ENCODE measurements at regions not wholly inside any gene's neighbourhood (a gene's known extent, or its start where the extent isn't known, plus 50 kb on each side); places are given as distances from the start of the nearest gene placed in this dataset.

GRCh38 chr16:87221633-87222032 is 95.6 kb downstream of the C16orf95 start:
- no peak for DNase-seq

- no peak for DNase-seq
Observed at GRCh38 chr16:87222335-87222734, 94.9 kb downstream of the C16orf95 start.

- DNase-seq, result no peak
Observed at GRCh38 chr16:87223656-87224248, 93.4 kb downstream of the C16orf95 start.

DNA sequence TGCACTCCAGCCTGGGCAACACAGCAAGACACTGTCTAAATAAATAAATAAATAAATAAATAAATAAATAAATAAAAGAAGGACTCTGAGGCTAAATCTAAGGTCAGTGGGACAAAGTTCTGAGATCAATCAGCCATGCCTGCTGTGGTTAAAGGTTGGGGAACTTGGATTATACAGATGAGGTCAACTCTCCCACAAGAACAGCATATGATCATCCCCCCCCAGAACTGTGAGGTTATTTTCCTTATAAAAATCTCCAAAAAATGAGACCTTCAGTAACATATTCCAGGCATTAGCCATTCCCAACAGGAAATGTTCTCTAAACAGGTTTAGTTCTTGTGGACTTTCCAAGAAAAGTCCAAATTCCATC is 90.3 kb downstream of the C16orf95 start:
- no peak for DNase-seq

DNA sequence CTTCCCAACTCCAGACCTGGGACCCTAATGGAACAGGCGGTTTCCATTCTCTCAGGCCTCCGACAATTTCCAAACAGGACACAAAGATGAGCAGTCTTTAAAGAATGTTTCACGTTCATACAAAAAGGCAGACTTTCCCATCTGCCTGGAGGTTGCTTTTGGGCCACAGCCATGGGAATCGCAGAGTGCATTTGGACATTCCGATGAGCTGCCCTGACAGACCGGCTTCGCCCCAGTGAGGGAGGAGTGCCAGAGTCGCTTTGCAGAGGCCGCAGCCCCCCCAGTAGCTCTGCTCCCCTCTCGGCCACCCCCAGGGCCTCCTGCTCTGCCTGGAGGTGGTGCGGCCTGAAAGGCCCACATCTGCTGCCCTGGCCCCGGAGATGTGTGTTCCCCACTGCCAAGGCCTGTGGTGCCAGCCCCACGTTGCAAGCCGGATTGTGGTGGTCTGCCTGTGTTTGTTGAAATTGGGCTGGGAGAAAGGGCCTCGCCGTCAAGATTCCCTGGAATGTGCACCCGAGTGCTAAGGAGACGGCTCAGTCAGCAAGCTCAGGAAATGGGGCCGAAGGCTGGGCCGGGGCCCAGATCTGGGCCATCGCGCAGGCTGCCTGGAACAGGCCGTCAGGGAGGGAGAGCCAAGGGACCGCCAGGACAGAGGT is 89.8 kb downstream of the C16orf95 start:
- no peak for DNase-seq

- DNase-seq, result no peak
Observed at GRCh38 chr16:87228363-87228762, 88.8 kb downstream of the C16orf95 start.

DNA sequence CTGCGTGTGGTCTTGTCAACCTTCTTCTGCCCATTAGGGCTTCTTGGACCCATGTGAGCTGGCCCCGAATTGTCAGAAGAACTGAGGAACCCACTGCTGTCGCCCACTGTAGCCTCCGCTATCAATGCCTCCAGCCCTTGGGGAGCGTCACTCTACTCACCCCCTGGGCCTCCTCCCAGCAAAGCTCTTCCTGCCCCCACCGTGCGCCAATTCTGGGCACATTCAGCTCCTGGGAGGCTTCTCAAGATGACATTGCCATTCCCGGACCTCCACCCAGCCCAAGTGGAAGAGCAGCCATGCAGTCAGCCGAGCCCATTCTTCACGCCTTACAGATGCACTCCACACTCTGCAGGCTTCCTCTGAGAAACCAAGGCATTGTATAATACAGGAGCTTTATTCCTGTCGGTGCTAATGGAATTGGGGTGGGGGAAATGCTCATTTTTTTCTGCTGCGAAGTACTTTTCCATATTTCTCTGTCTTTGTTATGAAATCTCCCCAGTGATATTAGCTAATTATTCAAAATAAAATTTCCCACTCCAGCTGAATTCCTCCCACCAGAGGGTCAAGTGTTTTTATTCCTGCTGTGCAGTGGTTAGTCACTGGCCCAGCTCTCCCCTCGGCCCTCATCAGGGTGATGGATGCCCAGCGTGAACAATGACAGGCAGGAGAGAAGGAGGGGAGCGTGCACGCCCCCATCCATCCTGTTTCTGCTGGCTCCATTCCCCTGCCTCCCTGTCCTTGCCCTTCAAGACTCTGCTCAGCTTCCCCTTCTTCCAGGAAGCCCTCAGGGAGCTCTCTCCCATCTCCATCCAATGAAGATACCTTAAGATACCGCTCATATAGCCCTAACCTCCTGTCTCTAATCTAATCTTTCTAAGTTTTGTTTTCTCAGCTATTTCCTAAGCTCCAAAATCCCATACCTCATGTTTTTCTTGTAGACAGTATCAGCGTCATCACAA is 87.7 kb downstream of the C16orf95 start:
- DNase-seq, result no peak

GRCh38 chr16:87230571-87230970 is 86.6 kb downstream of the C16orf95 start:
- no peak for DNase-seq

DNA sequence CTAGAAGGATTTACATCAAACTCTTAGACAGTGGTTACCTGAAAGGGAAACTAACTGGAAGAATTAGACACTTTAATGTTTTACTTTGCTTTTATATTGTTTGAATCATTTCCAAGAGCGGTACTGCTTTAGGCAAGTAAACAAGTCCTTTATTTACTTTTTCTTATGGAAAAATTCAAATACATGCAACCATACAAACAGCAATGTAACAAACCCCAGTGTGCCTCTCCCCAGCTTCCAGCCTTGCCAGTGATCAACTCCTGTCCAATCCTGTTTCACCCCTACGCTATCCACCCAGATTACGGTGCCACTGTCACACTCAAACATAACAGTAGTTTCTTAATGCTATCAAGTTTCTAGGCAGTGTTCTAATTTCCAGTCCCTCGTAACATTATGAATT is 85.9 kb downstream of the C16orf95 start:
- DNase-seq, result no peak

DNA sequence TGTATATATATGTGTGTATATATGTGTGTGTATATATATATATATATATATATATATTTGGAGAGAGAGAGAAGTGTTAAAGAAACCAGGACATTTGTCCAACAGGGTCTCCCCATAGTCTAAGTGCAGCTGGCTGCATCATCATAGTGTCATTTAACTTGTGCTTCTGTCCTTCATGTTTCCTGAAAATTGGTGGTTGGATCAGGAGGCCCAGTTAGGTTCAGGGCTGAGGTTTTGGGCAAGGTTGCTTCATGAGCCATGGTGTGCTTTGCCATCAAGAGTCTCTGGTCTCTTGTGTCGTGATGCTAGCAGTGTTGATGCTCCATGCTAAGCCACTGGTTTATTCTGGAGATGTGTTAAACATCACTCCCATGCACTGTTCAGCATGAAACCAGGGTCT is 85.3 kb downstream of the C16orf95 start:
- no peak for DNase-seq

- no peak for DNase-seq
Observed at GRCh38 chr16:87233928-87234327, 83.3 kb downstream of the C16orf95 start.

- no peak for DNase-seq
Observed at GRCh38 chr16:87234601-87235000, 82.6 kb downstream of the C16orf95 start.

GRCh38 chr16:87235810-87236515 is 81.2 kb downstream of the C16orf95 start:
- DNase-seq, result no peak

DNA sequence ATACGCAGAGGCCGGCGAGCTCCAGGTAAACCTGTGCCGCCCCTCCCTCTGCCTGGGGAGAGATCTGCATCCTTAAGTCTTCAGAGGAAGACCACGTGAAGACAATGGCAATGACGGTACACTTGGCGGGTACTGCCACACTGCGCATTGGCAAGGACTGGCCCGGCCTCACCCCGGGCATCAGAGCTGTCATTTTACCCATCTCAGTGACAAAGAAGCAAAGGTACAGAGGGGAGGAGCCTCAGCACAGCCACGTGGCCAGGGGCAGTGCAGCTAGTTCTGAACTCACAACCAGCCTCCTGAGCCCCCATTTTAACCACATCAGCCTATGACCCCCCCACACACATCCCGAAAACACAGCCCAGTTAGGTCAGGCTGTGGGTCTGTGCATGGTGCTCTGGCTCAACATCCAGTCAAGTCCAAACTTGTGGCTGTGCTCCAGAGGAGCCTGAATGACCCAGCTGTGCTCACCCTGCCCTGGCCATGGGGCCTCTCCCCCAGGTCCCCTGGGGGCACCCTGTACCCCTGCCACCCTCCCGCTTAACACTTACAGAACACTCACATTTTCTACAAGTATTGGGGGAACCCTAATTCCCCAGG is 80.6 kb downstream of the C16orf95 start:
- no peak for DNase-seq

- no peak for DNase-seq
Observed at GRCh38 chr16:87238361-87238715, 78.9 kb downstream of the C16orf95 start.

DNA sequence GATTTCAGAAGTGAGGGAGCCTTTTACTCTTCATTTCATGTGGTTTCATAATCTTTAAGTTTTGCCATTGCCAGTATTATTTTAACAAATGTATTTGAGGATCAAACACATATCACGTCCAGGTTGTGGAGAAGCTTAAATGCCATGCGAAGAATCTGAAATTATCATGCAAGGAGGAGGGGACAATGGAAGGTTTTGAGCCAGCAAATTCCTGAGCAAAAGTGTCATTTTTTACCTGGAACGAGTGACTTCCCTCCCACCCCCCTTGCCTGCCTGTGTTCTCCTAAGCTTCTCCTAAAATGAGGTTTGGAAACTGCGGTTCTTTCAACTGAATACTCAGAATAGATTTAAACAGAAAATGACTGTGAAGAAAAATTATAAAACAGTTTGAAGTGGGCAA is 77.6 kb downstream of the C16orf95 start:
- DNase-seq, result no peak

GRCh38 chr16:87240211-87241136 is 76.7 kb downstream of the C16orf95 start:
- no peak for DNase-seq

GRCh38 chr16:87241137-87241771 is 75.9 kb downstream of the C16orf95 start:
- DNase-seq, result no peak

- DNase-seq, result no peak
Observed at GRCh38 chr16:87243478-87243877, 73.7 kb downstream of the C16orf95 start.

DNA sequence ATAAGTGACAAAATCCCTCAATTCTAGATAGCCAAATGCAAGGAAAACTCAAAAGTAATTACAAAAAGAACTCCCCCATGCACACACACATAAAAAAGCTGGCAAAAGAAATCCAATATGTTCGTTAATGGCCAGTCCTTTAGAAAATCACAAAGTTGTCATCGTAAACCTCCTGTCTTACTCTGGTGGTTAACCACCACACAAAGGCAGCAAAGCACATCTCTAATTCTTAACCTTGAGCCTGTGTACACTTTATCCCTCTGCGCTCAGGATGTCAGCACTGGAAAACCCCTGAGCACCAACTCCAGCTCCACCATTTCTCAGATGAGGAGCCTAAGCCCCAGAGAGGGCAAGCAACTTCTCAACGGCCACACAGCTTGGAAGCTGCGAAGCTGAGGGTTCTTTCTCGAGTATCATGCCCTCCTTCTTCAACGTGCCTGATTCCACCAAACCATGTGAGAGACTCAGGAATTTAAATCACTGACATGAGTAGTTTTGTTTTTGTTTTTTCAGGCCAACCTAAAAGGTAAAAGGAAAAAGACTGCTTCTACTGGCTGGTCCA is 72.5 kb downstream of the C16orf95 start:
- no peak for DNase-seq

GRCh38 chr16:87245511-87245910 is 71.7 kb downstream of the C16orf95 start:
- DNase-seq, result no peak
